Aorta (tissue), 5 donors: ENCODE measurements at regions not wholly inside any gene's neighbourhood (a gene's known extent, or its start where the extent isn't known, plus 50 kb on each side); places are given as distances from the start of the nearest gene placed in this dataset.

Source experiments
- ATAC-seq: fragments of 200-7000 bp; cut with Tn5 transposase; one replicate; pipeline ENCODE4 v1.9.1; 2022; ENCODE audit warnings: moderate library complexity; ENCODE audit not compliant: low FRiP score
- DNase-seq, 2 donors: peaks; one replicate each; pipeline ENCODE4 v3.0.0-alpha.2; 2020
- H3K27ac ChIP-seq, 2 donors: one replicate each; pipeline ENCODE4 v1.5.1; 2013; ENCODE audit warnings: low read length in 2 of 2, mild to moderate bottlenecking in 2 of 2, moderate library complexity in 2 of 2, control low read depth in 1 of 2, inconsistent platforms in 1 of 2, low read depth in 1 of 2
- H3K27me3 ChIP-seq, 2 donors: one replicate each; pipeline ENCODE4 v1.6.1; 2013; ENCODE audit warnings: control low read depth in 1 of 2, low read length in 1 of 2, mild to moderate bottlenecking in 1 of 2, moderate library complexity in 1 of 2; ENCODE audit not compliant: insufficient read depth in 2 of 2, control insufficient read depth in 1 of 2
- H3K36me3 ChIP-seq, 2 donors: one replicate each; pipeline ENCODE4 v1.6.1; 2013; ENCODE audit warnings: control low read depth in 1 of 2, low read length in 1 of 2, mild to moderate bottlenecking in 1 of 2; ENCODE audit not compliant: insufficient read depth in 2 of 2, control insufficient read depth in 1 of 2
- H3K4me1 ChIP-seq, 2 donors: one replicate each; pipeline ENCODE4 v1.6.1; 2013; ENCODE audit warnings: low read length in 2 of 2, control low read depth in 1 of 2, mild to moderate bottlenecking in 1 of 2, moderate library complexity in 1 of 2; ENCODE audit not compliant: insufficient read depth in 2 of 2, control insufficient read depth in 1 of 2
- H3K4me3 ChIP-seq, 2 donors: one replicate each; pipeline ENCODE4 v1.5.1; 2013; ENCODE audit warnings: low read length in 2 of 2, control low read depth in 1 of 2, mild to moderate bottlenecking in 1 of 2
- H3K9me3 ChIP-seq: one replicate; pipeline ENCODE4 v1.6.1; 2013; ENCODE audit warnings: mild to moderate bottlenecking, low read length; ENCODE audit not compliant: control insufficient read depth
- WGBS, 2 donors: extraction: QIAGEN DNeasy Blood & Tissue Kit; methylation state at CpG; one replicate each; pipeline ENCODE4 v1.1.7; 2013; 5-methylcytosine and 5-hydroxymethylcytosine counted together
- intact Hi-C, 2 donors: fragments of 100-400 bp; cut with DNase I; formaldehyde crosslinking; loops; one replicate each; pipeline versions ENCODE4 v1.14.2 to v1.15.0; 2022
- donor health status: healthy with polysubstance abuse.
- donor health status: Bipolar disorder and iron deficiency.
- donor health status: DM: no; HTN: no; CAD: no.
- donor health status: DM: no; HTN: no; CAD: no.
- donor health status: DM: yes; HTN: yes; CAD: no.

- no peak overlapping the region for H3K4me3 ChIP-seq
- ATAC-seq: no peak
- WGBS, 2 donors: 82 to 91% methylated on average over 3 of the region's 3 CpGs
These were observed 158.4 kb downstream of the FAM43A start for GRCh38 chr3:194844046-194844445.

GRCh38 chr3:194849166-194849875 is 163.6 kb downstream of the FAM43A start:
- H3K27me3 ChIP-seq: no peaks in the 10 kb centered on the region
- DNase-seq (no peak), ATAC-seq (no peak)
- no peaks in the 10 kb centered on the region for H3K36me3 ChIP-seq
- 46 to 91% methylated on average over 6 of the region's 6 CpGs for WGBS, 2 donors
- H3K4me3 ChIP-seq: no peak overlapping the region
- no peaks in the 10 kb centered on the region for H3K4me1 ChIP-seq
- no peaks in the 10 kb centered on the region for H3K9me3 ChIP-seq
- intact Hi-C loops: no loop called here
- no peak overlapping the region for H3K27ac ChIP-seq

More at GRCh38 chr3:194844046-194844445, 158.4 kb downstream of the FAM43A start:
- no peak for DNase-seq
- H3K9me3 ChIP-seq: no peaks in the 10 kb centered on the region
- no peaks in the 10 kb centered on the region for H3K36me3 ChIP-seq
- no peaks in the 10 kb centered on the region for H3K27me3 ChIP-seq
- H3K27ac ChIP-seq: no peak overlapping the region
- intact Hi-C loops: no loop called here
- no peaks in the 10 kb centered on the region for H3K4me1 ChIP-seq

GRCh38 chr3:194851254-194851653 is 165.6 kb downstream of the FAM43A start:
- H3K9me3 ChIP-seq: no peaks in the 10 kb centered on the region
- DNase-seq (no peak), ATAC-seq (no peak)
- no peaks in the 10 kb centered on the region for H3K36me3 ChIP-seq
- intact Hi-C loops: no loop called here
- H3K4me1 ChIP-seq: no peaks in the 10 kb centered on the region
- no peaks in the 10 kb centered on the region for H3K27me3 ChIP-seq
- 87 to 97% methylated on average over 5 of the region's 5 CpGs for WGBS, 2 donors
- H3K27ac ChIP-seq: no peak overlapping the region
- no peak overlapping the region for H3K4me3 ChIP-seq

GRCh38 chr3:194851941-194852340 is 166.3 kb downstream of the FAM43A start:
- DNase-seq (no peak), ATAC-seq (no peak)
- Histone ChIP-seq H3K36me3 (no peaks in the 10 kb centered on the region), H3K4me3 (no peak overlapping the region), H3K27ac (no peak overlapping the region), H3K27me3 (no peaks in the 10 kb centered on the region), H3K4me1 (no peaks in the 10 kb centered on the region), H3K9me3 (no peaks in the 10 kb centered on the region)
- WGBS, 2 donors: 97 to 100% methylated on average over 5 of the region's 5 CpGs
- intact Hi-C loops: no loop called here

- Histone ChIP-seq H3K9me3 (no peaks in the 10 kb centered on the region), H3K36me3 (no peaks in the 10 kb centered on the region), H3K27me3 (no peaks in the 10 kb centered on the region), H3K4me1 (no peaks in the 10 kb centered on the region), H3K4me3 (no peak overlapping the region), H3K27ac (no peak overlapping the region)
- ATAC-seq (no peak), DNase-seq (no peak)
- WGBS, 2 donors: 91 to 94% methylated on average over 22 of the region's 22 CpGs
- intact Hi-C loops: no loop called here
These were observed 166.7 kb downstream of the FAM43A start for GRCh38 chr3:194852345-194852744.

- 72 to 73% methylated on average over 16 of the region's 16 CpGs for WGBS, 2 donors
- DNase-seq: no peak
- Histone ChIP-seq H3K4me1 (no peaks in the 10 kb centered on the region), H3K27me3 (no peaks in the 10 kb centered on the region), H3K27ac (no peak overlapping the region), H3K36me3 (no peaks in the 10 kb centered on the region), H3K9me3 (no peaks in the 10 kb centered on the region), H3K4me3 (no peak overlapping the region)
- intact Hi-C loops: no loop called here
- ATAC-seq: no peak
These were observed 167.3 kb downstream of the FAM43A start for GRCh38 chr3:194852831-194853508.

GRCh38 chr3:194854206-194854605 is 168.5 kb downstream of the FAM43A start:
- ATAC-seq: no peak
- H3K9me3 ChIP-seq: no peaks in the 10 kb centered on the region

GRCh38 chr3:194854659-194855390 is 169.1 kb downstream of the FAM43A start:
- Histone ChIP-seq H3K36me3 (no peaks in the 10 kb centered on the region), H3K4me1 (no peaks in the 10 kb centered on the region), H3K4me3 (no peak overlapping the region), H3K27me3 (no peaks in the 10 kb centered on the region), H3K9me3 (no peaks in the 10 kb centered on the region), H3K27ac (no peak overlapping the region)
- intact Hi-C loops: no loop called here
- ATAC-seq: no peak
- WGBS, 2 donors: 71 to 82% methylated on average over 9 of the region's 9 CpGs
- no peak for DNase-seq

More at GRCh38 chr3:194854206-194854605, 168.5 kb downstream of the FAM43A start:
- Histone ChIP-seq H3K36me3 (no peaks in the 10 kb centered on the region), H3K27ac (no peak overlapping the region), H3K4me3 (no peak overlapping the region), H3K4me1 (no peaks in the 10 kb centered on the region), H3K27me3 (no peaks in the 10 kb centered on the region)
- intact Hi-C loops: no loop called here
- no peak for DNase-seq
- 26 to 39% methylated on average over 4 of the region's 4 CpGs for WGBS, 2 donors
